B cell (primary cell): ENCODE measurements at regions not wholly inside any gene's neighbourhood (a gene's known extent, or its start where the extent isn't known, plus 50 kb on each side); places are given as distances from the start of the nearest gene placed in this dataset.

ENCODE experiments used
- EZH2 ChIP-seq: IDR thresholded peaks from 2 replicates; pipeline ENCODE4 v1.6.1; 2012; ENCODE audit warnings: borderline replicate concordance, low read depth, mild to moderate bottlenecking, moderate library complexity, low read length; ENCODE audit not compliant: insufficient read depth, poor library complexity, severe bottlenecking
- TF ChIP-seq, protein P1 (sequence below): fragments of 200-600 bp; IDR thresholded peaks from one replicate; pipeline ENCODE4 v1.8.0; 2022; ENCODE audit warnings: antibody characterized with exemption, mild to moderate bottlenecking

DNA sequence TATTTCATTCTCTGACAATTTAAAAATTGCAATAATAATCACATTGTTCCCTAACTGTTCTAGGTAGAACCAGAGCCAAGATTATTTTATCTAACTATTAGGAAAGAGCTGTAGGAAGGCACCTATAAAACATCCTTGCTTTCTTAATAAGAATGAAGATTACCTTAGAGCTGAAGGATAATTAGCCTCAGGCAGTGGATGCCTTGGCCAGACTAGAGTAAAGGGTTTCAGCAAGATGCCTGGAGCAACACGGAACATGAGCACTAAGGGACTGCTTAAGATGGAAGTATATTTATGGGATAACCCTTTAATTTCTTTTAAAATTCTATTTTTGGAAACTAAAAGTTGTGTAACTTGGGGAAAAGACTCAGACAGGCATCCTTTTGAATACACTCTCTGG is 456.6 kb upstream of the RBMS3 start:
- TF ChIP-seq, protein P1, sequence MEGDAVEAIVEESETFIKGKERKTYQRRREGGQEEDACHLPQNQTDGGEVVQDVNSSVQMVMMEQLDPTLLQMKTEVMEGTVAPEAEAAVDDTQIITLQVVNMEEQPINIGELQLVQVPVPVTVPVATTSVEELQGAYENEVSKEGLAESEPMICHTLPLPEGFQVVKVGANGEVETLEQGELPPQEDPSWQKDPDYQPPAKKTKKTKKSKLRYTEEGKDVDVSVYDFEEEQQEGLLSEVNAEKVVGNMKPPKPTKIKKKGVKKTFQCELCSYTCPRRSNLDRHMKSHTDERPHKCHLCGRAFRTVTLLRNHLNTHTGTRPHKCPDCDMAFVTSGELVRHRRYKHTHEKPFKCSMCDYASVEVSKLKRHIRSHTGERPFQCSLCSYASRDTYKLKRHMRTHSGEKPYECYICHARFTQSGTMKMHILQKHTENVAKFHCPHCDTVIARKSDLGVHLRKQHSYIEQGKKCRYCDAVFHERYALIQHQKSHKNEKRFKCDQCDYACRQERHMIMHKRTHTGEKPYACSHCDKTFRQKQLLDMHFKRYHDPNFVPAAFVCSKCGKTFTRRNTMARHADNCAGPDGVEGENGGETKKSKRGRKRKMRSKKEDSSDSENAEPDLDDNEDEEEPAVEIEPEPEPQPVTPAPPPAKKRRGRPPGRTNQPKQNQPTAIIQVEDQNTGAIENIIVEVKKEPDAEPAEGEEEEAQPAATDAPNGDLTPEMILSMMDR: no peak
- TF ChIP-seq EZH2: no peak
